ENCODE measurements at regions not wholly inside any gene's neighbourhood (a gene's known extent, or its start where the extent isn't known, plus 50 kb on each side); places are given as distances from the start of the nearest gene placed in this dataset.

- Histone ChIP-seq H2AFZ (no peak overlapping the region), H3K27ac (no peak overlapping the region), H3K9me3 (ENCODE audit: low read depth) (no peaks in the 10 kb centered on the region), H3K36me3 (replicated peaks; ENCODE audit: insufficient read depth, low read depth) (no peaks in the 10 kb centered on the region), H3K4me3 (no peak overlapping the region), H3K4me1 (ENCODE audit: insufficient read depth) (no peaks in the 10 kb centered on the region), H3K4me2 (no peak overlapping the region), H4K20me1 (ENCODE audit: insufficient read depth, poor library complexity, severe bottlenecking) (no peaks in the 10 kb centered on the region), H3K79me2 (no peaks in the 10 kb centered on the region), H3K9me2 (replicated peaks; ENCODE audit: insufficient read depth) (no peaks in the 10 kb centered on the region), H3K27me3 (no peaks in the 10 kb centered on the region)
- DNase-seq (ENCODE audit: low spot score): no peak
- TF ChIP-seq EZH2 (IDR thresholded peaks at IDR 0.05; ENCODE audit: borderline replicate concordance): no peak
- TF ChIP-seq, protein P1, sequence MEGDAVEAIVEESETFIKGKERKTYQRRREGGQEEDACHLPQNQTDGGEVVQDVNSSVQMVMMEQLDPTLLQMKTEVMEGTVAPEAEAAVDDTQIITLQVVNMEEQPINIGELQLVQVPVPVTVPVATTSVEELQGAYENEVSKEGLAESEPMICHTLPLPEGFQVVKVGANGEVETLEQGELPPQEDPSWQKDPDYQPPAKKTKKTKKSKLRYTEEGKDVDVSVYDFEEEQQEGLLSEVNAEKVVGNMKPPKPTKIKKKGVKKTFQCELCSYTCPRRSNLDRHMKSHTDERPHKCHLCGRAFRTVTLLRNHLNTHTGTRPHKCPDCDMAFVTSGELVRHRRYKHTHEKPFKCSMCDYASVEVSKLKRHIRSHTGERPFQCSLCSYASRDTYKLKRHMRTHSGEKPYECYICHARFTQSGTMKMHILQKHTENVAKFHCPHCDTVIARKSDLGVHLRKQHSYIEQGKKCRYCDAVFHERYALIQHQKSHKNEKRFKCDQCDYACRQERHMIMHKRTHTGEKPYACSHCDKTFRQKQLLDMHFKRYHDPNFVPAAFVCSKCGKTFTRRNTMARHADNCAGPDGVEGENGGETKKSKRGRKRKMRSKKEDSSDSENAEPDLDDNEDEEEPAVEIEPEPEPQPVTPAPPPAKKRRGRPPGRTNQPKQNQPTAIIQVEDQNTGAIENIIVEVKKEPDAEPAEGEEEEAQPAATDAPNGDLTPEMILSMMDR (IDR thresholded peaks at IDR 0.05; ENCODE audit: poor library complexity): no peak
- WGBS (ENCODE audit: low lambda C conversion rate, missing lambda C conversion rate): 92% methylated on average over 9 of the region's 9 CpGs
Measured at GRCh38 chr5:157961176-157961575, 102.2 kb upstream of the CLINT1 start.

DNA sequence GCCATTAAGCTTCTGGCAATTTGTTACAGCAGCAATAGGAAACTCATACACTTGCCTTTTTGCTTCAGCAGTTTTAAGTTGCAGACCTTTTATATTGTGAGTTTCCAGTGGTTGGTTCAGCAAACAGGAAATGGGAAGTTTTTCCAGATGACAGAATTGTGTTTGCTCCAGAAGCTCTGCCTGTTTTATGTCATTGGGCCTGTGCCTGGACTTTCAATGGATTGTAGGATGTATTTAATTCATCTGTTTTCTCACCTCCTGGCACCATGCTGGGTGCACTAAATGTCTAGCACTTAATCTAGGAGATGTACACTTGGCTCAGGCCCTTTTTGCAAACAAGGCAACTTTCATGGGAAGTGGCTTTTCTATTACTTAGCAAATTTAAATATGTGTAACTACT lies 100.4 kb upstream of the CLINT1 start:
- H3K27ac ChIP-seq: no peak overlapping the region
- no peak for TF ChIP-seq EZH2 (IDR thresholded peaks at IDR 0.05; ENCODE audit: borderline replicate concordance)
- TF ChIP-seq EZH2phosphoT487 (IDR thresholded peaks at IDR 0.05; ENCODE audit: low read depth, severe bottlenecking, unreplicated experiment): no peak
- TF ChIP-seq, protein P1 (IDR thresholded peaks at IDR 0.05; ENCODE audit: poor library complexity): no peak

DNA sequence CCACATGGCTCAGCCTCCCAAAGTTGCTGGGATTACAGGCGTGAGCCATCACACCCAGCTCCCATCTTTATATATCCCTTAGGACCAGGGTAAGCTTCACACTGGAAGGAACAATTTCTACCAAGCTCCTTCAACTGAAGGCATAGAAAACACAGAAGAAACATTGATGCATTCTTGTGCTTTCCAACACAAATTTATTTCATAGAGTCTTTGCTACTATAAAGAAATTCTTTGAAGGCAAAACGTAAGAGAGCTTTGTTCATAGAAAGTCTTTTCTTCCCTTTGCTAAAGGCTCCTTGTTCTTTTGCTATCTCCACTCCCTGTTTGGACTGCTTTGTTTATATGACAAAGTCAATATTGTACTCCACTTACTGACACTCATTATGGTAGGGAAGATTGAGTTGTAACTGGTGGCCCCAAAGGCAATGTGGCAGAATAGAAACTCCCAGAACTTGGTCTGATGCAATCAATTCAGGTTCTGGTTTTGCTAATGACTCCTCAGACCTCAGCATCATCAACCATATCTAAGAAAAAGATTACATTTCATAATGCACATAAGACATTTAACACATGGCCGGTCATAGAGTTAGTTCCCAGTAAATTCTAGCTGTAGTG lies 97.4 kb upstream of the CLINT1 start:
- Histone ChIP-seq H4K20me1 (ENCODE audit: insufficient read depth, poor library complexity, severe bottlenecking) (no peaks in the 10 kb centered on the region), H3K27ac (peak overlapping the region; percentile 63), H3K4me2 (peak overlapping the region; percentile 10), H3K36me3 (replicated peaks; ENCODE audit: insufficient read depth, low read depth) (no peaks in the 10 kb centered on the region), H3K27me3 (no peaks in the 10 kb centered on the region), H3K4me1 (ENCODE audit: insufficient read depth) (no peaks in the 10 kb centered on the region), H3K79me2 (no peaks in the 10 kb centered on the region), H3K4me3 (no peak overlapping the region), H3K9me2 (replicated peaks; ENCODE audit: insufficient read depth) (no peaks in the 10 kb centered on the region), H2AFZ (no peak overlapping the region), H3K9me3 (ENCODE audit: low read depth) (no peaks in the 10 kb centered on the region)
- WGBS (ENCODE audit: low lambda C conversion rate, missing lambda C conversion rate): 55% methylated on average over 3 of the region's 3 CpGs
- peak; percentile 35 for DNase-seq (ENCODE audit: low spot score)
- TF ChIP-seq, protein P1 (IDR thresholded peaks at IDR 0.05; ENCODE audit: poor library complexity): no peak
- TF ChIP-seq EZH2phosphoT487 (IDR thresholded peaks at IDR 0.05; ENCODE audit: low read depth, severe bottlenecking, unreplicated experiment) (no peak), EZH2 (IDR thresholded peaks at IDR 0.05; ENCODE audit: borderline replicate concordance) (no peak)

More for the DNA sequence above, 100.4 kb upstream of the CLINT1 start:
- no peaks in the 10 kb centered on the region for H3K4me1 ChIP-seq (ENCODE audit: insufficient read depth)
- no peak for DNase-seq (ENCODE audit: low spot score)
- no peaks in the 10 kb centered on the region for H3K27me3 ChIP-seq
- H3K4me3 ChIP-seq: no peak overlapping the region
- H4K20me1 ChIP-seq (ENCODE audit: insufficient read depth, poor library complexity, severe bottlenecking): no peaks in the 10 kb centered on the region
- no peak overlapping the region for H3K4me2 ChIP-seq
- no peaks in the 10 kb centered on the region for H3K9me2 ChIP-seq (replicated peaks; ENCODE audit: insufficient read depth)
- no peaks in the 10 kb centered on the region for H3K79me2 ChIP-seq
- no peaks in the 10 kb centered on the region for H3K36me3 ChIP-seq (replicated peaks; ENCODE audit: insufficient read depth, low read depth)
- no peaks in the 10 kb centered on the region for H3K9me3 ChIP-seq (ENCODE audit: low read depth)
- no peak overlapping the region for H2AFZ ChIP-seq
